ENCODE measurements at regions not wholly inside any gene's neighbourhood (a gene's known extent, or its start where the extent isn't known, plus 50 kb on each side); places are given as distances from the start of the nearest gene placed in this dataset.
A peak's percentile ranks its signal among the peaks of the same experiment; 100 is the strongest.
"Not testable (repeated sequence)": the region's sequence is repeated elsewhere in the genome, so short reads cannot be mapped to it uniquely, and the experiment has no call there.

DNA sequence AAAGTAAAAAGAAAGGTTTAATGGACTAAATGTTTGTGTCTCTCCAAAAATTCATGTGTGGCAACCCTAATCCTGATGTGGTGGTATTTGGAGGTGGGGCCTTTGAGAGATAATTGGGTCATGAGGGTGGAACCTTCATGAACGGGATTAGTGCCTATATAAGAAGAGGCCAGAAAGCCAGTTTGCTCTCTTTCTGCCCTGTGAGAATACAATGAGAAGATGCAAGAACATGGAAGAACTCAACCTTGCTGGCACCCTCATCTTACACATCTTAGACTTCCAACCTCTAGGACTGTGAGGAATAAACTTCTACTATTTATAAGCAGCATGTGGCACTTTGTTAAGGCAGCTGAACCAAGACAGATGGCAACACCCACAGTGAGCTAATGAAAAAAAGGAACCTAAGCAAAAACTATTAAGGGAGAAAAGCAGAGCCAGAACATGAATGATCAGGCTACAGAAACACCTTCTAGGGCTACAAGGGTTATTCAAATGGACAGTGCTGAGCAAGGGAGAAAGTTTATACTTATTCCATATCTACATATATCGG, 159.5 kb downstream of the PLK2 start:
- no peak for DNase-seq (ENCODE audit: low read depth in 2 of 2)

DNA sequence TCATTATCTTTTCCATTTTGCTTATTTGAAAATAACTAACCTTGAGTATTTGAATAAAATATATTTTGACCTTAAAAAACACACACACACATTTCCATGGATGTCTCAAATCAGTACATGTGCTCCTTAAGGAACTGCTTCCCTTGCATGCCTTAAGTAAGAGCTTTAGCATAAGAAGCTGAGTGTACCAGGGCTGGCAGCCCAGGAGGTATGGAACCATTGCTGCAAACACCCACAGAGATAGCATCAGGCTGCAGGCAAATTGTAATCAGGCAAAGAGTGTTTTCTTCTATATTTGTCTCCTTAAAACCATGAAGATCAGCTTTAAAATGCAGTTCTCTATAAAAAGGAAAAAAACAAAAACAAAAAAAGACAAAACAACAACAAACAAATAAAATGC, 160.6 kb downstream of the PLK2 start:
- DNase-seq (ENCODE audit: low read depth in 2 of 2) = no peak

DNA sequence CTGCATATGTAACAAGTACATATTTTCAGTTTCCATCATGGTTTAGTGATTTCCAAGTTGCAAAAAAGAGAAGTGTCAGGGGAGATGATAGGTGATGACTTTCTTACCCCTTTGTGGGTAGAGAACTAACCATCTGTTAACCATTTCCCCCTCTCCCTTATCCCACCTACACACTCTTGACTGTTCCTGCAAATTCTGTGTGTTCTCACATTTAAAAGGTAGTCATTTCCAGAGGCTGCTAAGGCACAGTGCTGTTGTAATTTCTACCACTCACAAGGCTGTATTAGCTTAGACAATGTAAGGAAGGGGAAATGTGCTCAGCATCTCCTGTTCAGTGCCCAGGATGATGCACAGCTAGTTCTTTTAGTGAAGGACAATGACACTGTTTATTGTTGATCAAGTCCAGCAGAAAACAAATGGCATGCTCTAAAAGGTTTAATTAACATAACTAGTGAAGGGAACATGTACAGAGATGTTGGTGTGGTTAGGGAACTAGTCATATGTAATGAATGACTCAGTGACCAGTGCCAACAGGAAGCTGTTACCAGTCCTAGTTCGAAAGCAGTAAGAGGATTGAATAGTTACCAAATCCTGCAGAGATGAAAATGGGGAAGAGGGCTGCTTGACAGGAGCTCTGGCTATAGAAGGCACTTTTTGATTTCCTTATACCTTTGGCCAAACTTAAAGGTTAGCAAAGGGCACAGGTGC, 165.1 kb downstream of the PLK2 start:
- no peak for DNase-seq (ENCODE audit: low read depth in 2 of 2)

DNA sequence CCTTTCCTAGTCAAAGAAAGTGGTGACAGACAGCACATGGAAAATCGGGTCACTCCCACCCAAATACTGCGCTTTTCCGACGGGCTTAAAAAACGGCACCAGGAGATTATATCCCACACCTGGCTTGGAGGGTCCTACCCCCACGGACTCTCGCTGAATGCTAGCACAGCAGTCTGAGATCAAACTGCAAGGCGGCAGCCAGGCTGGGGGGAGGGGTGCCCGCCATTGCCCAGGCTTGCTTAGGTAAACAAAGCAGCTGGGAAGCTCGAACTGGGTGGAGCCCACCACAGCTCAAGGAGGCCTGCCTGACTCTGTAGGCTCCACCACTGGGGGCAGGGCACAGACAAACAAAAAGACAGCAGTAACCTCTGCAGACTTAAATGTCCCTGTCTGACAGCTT, 171.6 kb downstream of the PLK2 start:
- DNase-seq (ENCODE audit: low read depth in 2 of 2) = not testable (repeated sequence)

DNA sequence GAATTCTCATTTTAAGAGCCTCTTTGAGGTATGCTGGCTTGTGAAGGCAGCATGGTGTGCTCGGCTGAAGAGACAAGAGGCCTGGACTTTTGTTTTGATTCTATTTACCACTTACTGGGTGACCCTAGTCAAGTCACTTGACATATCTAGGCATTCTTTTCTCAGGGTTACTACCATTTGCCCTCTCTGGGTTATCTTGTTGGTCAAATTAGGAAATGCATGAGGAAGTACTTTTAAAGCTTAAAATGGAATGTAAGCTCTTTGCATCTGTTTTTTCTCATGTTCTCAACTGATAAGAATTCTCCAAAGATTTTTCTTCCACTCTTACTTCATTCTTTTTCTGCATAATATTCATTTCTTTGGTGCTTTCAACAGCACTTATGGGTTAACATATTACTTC, 173.1 kb downstream of the PLK2 start:
- no peak for DNase-seq (ENCODE audit: low read depth in 2 of 2)

DNA sequence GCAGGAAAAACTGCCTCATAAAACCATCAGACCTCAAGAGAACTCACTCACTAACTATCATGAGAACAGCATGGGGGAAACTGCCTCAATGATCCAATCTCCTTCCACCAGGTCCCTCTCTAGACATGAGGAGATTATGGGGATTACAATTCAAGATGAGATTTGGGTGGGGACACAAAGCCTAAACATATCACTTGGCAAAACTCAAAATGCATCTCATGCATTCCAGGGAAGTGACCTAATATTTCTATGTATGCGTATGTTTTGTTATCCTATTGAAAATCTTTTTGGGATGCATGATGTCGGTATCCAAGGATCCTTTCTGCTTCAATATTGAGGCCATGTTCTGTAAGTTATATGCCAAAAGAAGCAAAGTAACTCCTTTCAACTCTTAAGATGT, 174.0 kb downstream of the PLK2 start:
- DNase-seq (ENCODE audit: low read depth in 2 of 2) = no peak

DNA sequence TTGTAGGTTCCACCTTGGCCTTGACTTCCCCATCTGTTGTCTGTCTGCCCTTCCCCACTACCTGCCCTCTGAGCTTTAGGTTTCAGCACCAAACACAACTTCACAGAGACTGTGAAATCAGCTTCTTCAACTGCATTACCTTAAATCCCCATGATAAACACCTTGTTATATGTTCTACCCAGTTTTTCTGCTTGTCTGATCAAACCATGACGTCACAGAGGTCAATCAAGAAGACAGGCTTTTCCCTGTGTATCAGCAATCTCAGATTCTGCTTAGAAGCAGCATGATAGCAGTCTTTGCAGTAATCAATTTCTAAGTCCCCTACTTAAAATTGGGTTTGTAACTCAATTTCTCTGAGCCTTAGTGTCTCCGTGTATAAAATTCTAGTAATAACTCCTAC, 175.0 kb downstream of the PLK2 start:
- DNase-seq (ENCODE audit: low read depth in 2 of 2) = no peak

DNA sequence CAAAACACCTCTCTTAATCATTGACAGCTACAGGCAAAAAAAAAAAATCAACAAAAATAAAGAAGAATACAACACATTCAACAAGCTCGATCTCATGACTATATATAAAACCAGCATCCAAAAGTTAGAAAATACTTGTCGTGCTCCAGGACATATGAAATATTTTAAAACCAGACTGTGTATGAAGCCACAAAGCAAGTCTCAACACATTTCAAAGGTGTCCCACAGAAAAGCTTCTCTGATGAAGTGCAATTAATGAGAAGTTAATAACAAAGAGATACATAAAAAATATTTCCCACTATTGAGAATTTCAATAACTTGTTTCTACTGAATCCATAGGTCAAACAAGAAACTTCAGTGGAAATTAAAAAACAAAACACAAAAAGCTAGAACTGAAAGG, 178.7 kb downstream of the PLK2 start:
- no peak for DNase-seq (ENCODE audit: low read depth in 2 of 2)

DNA sequence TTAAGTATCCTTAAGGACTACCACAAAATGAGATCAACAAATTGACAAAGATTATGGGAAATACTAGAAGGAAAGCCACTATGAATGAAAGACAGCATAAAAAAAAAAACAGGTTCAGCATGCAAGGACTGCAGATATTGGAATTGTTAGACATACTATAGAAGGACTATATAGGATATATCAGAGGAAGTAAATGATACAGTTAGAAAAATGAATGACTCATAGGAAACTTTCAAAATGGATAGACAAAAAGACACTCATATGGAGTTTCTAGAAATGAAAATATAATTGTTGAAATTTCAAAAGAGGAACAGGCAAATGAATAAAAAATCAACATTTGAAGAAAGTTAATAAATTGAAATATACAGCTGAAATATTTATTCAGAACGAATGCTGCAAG, 180.6 kb downstream of the PLK2 start:
- DNase-seq (ENCODE audit: low read depth in 2 of 2) = no peak

DNA sequence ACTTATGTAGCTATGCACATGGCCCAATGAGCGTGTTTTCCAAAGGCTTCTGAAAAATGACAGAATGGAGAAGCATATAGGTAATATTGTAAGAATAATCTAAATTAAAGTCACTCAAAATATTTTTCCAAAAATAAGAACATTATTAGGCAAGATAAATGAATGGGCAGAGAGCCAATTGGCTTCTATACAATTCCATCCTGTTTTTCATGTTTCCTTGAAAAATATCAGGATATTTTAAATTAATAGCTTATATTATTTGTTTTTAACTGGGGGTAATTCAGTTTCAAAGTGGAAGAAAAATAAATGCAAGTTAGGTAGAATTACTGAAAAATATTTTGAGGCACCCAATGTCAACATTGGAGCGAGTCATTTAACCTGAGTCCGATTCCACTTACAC, 183.5 kb downstream of the PLK2 start:
- DNase-seq (ENCODE audit: low read depth in 2 of 2) = no peak

DNA sequence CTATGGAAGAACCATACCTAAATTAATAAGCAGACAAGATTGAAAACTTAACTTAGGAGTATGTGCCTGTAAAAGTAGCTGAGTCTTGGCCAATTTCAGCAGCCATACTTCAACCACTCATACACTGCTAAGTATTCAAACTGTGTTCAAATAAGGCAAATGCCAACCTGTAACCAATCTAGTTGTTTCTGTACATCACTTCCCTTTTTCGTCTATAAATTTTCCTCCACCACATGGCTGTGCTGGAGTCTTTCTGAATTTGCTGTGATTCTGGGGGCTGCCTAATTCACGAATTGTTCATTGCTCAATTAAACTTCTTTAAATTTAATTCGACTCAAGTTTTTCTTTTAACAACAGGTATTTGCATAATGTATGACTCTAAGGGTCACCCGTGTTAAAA, 184.4 kb downstream of the PLK2 start:
- DNase-seq (ENCODE audit: low read depth in 2 of 2) = no peak

DNA sequence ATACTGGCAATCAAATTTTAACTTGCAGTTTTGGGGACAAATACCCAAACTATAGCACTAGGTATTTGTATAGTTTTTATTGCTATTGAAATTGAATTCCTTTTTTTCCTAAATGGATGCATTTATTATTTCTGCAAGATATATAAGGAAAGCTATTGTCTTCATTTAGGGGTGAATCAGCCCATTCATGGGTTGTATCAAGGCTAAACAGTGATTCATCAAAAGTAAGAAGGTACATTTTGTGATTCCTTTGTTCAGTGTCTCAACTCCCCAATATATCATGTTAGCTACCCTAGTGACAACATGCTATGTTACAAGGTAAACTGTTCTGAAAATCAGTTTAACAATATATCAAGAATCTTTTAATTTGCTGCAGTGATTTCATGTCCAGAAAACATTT, 185.7 kb downstream of the PLK2 start:
- DNase-seq (ENCODE audit: low read depth in 2 of 2) = no peak

DNA sequence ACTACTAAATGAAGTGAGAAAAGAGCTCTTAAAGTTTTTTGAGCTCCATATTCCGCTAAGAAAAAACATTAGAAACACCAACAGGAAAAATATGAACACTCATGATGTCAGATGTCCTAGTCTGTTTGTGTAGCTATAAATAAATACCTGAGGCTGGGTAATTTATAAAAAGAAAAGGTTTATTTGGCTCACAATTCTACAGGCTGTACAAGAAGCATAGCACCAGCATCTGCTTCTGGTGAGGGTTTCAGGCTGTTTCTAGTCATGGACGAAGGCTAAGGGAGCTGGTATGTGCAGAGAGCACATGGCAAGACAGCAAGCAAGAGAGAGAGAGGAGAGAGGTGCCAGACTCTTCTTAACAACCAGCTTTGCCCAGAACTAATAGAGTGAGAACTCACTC, 186.2 kb downstream of the PLK2 start:
- DNase-seq (ENCODE audit: low read depth in 2 of 2) = no peak

DNA sequence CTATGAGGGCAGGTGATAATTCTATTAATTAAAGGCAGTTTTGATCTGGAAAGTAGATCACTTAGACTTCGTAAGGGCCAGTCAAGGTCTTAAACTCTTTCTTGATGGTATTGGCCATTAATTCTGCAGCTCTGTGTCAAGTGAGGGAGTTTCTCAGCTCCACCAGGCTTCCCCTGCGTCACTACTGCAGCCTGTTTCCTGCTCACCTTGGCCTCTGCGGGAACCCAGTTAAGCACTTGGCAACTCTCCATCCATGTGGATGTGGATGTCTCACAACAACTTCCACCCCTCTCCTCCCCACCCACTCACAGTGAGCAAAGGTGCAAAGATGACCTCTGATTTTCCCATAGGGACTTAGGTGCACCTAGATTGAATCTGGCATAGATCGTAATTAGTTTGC, 191.6 kb downstream of the PLK2 start:
- DNase-seq (ENCODE audit: low read depth in 2 of 2) = no peak

DNA sequence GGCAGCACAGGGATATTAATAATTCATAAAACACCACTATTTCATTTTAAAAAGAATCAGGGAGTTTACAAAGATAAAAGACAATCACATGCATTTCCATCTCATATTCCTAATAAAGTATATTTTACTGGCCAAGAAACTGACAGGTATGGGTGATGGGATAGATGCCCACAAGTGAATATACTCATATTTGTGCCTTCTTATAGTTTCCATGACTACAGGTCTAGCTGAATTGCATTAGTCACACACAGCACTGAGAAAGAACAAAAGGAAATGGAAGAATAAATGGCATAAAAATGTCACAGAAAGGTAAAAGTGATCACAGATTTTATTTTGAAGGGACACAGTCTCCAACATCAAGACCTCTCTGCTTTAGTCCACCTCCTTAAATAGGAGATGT, 193.5 kb downstream of the PLK2 start:
- no peak for DNase-seq (ENCODE audit: low read depth in 2 of 2)

DNA sequence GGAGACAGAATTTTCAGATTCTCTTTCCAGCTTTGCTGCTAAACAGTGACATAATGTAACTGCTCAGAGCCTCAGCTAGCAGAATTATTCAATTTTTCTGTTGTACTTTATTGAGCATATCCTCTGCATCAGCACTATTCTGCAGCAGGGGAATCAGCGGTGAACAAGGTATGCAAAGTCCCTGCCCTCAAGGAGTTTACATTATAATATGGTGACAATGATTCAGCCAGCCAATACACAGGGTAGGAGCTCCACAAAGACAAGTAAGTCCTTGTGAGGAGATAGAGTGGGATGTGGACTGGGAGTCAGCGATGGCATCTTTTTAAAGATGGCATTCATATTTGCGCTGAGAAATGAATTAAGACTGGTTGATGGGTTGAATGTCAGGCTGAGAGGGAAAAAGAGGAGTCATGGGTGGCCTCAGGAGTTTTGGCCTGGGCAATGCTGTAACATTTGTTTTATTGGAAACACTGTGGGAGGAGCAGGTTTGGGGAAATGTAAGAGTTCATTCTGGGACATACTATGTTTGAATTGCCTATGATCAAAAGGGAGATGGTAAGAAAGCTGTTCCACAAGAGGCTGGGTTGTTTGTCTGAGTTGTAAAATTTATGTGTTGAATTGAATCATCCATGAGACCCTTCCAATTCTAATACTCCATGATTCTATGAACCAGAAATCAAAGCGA, 194.5 kb downstream of the PLK2 start:
- DNase-seq (ENCODE audit: low read depth in 2 of 2) = no peak

DNA sequence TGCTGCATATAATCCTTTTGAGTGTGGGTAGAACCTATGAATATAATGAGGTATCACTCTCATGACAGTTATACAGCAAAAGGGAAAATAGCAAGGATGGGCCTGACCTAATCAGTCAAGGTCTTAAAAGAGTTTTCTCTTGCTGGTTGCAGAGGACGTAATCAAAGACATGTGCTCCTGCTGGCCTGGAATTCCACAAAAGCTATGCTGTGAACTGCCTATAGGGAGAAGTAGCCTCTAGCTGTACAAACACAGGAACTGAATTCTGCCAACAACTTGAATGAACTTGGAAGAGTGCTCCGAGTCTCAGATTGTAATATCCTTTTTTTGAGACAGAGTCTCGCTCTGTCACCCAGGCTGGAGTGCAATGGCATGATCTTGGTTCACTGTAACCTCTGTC, 195.6 kb downstream of the PLK2 start:
- DNase-seq (ENCODE audit: low read depth in 2 of 2) = no peak

DNA sequence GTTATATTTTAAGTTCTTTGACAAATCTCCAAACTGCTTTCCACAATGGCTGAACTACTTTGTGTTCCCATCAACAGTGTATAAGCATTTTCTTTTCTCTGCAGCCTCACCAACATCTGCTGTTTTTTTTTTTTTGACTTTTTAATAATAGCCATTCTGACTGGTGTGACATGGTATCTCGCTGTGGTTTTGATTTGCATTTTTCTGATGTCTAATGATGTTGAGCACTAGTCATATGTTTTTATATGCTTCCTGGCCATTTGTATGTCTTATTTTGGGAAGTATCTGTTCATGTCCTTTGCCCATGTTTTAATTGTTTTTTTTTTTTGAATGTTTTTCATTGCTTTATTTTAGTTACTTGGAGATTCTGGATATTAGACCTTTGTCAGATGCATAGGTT, 196.6 kb downstream of the PLK2 start:
- no peak for DNase-seq (ENCODE audit: low read depth in 2 of 2)

DNA sequence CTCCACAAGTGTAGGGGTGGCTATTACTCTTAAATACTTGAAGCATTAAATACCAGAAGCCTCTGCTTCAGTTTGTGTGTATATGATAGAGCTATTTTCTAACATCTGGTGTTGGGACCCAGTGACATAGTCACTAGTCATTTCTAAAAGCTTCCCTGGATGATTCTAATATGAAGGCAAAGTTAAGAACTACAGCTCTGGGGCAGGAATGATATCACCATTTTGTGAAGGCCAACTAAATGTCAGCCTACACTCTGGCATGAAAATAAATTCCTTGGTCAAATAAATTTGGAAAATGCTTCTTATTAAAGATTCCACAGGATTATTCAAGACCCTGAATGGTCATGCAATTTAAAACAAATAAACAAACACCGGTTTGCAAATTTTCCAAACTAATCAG, 197.7 kb downstream of the PLK2 start:
- no peak for DNase-seq (ENCODE audit: low read depth in 2 of 2)

DNA sequence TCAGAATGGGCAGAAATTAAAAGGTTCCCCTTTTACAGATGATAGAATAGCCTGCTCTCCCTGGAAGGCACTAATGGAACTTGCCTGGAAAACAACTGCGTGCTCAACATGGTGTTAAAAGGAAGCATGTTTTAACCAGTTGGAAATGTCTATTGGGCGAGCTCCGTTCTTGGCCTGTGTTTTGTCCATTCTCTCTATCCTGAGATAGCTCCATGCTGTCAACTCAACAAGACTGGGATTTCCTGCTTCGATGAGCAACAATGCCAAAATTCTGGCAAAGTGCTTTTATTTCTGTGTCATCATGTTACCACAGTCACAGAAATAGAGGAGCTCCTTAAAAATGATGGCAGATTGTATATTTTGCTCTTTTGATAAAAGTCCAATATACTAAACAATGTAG, 198.3 kb downstream of the PLK2 start:
- no peak for DNase-seq (ENCODE audit: low read depth in 2 of 2)

DNA sequence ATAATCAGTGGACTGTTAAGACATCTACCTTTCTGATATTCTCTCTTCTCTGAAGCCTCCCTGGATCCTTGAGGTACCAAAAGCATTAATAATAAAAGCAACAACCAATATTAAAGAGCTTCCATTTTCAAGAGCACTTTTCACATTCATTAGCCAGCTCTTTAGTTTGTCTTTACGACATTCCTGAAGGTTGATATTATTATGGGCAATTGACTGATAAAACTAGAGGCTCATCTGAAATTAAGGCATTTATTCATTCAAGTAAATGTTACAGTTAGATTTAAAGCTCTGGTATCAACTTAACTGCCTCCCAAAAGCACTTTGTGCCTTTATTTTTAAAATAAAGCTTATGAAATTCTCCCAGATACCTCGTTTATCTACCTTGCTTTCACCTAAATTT, 199.6 kb downstream of the PLK2 start:
- no peak for DNase-seq (ENCODE audit: low read depth in 2 of 2)

DNA sequence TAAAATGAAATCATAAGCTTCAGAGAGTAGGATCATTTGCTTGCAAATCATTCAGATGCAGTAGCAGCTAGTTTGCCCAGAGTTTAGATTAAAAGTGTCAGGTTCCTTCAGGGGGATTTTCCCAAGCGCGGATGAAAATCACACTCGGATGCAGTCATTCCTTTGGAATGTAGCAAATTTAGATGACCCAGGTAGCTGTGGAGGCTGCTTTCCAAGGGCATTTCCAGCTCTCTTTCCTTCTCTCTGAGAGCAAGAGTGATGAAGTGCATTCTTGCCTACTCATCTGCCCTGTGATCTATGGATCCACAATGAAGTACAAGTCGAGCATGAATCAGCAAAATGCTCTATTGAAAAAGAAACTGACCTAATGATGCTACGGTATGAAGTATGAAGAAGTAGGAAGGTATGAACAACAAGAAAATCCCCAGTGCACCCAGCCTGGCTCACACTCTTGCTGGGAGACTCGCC, 200.2 kb downstream of the PLK2 start:
- peak; percentile 67 to 73 for DNase-seq (ENCODE audit: low read depth in 2 of 2)

DNA sequence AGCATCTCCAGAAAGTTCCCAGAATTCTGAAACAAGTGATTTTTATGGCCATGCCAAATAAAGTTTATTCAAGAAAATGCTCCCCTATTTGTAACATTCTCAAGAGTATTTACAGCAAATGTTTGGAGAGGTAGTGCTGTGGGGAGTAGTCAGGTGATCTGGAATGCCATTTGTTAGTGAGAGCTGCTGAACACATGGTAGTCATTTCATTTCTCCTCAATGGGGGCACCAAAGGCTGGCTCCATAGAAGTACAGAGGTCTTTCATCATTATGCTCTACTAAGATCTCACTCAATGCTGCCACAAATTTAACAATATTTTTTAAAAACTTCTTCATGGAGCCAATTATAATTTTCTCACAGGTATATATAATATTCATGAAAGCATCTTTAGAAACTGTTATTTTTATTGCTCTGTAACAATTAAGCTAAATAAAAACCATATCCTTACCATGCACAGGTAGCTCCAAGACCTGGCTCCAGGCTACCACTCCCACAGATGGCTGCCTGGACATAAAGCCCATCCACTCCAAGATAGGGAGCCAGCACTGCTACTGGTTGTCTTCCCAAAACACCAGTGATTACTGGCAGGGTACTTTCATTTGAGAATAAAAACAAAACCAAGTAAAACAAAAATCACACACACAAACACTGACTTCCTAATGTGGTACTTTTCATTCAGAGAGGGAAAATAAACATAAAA, 200.8 kb downstream of the PLK2 start:
- DNase-seq (ENCODE audit: low read depth in 2 of 2) = no peak
